Sciatic nerve (tissue), 2 donors: ENCODE measurements at regions not wholly inside any gene's neighbourhood (a gene's known extent, or its start where the extent isn't known, plus 50 kb on each side); places are given as distances from the start of the nearest gene placed in this dataset.

Experiments used
- ATAC-seq: fragments of 200-7000 bp; cut with Tn5 transposase; one replicate; pipeline ENCODE4 v1.9.1; 2020; ENCODE audit warnings: mild to moderate bottlenecking, moderate library complexity
- DNase-seq: peaks from one replicate; pipeline ENCODE4 v3.0.0-alpha.2; 2020; ENCODE audit warnings: low spot score
- intact Hi-C: fragments of 100-400 bp; cut with DNase I; formaldehyde crosslinking; loops from one replicate; pipeline ENCODE4 v1.14.2; 2022
- donor health status: DM: no; HTN: no; CAD: no.
- donor health status: DM: no; HTN: no; CAD: no.

- intact Hi-C loops, result no loop called here
- DNase-seq (no peak), ATAC-seq (peak; percentile 65)
Measured at GRCh38 chr3:188042466-188042865, 111.5 kb upstream of the LPP start.

DNA sequence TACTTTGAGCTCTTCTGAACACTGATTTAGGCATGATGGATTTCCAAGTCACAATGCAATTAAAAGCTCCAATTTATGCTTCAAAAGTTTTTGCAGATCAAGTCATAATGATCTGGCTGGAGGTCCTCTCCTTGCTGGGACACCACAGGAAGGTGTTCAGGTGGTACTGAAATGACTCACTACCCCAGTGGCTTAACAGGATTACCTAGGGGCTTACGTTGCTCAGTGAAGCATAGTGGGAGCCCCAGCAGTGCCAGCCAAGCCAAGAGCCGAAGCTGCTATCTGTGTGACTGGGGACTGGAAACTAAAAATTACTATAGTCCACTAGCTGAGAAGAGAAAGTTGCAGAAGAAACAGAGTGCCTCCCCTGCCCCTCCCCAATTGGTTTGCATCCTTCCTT lies 110.1 kb upstream of the LPP start:
- ATAC-seq (no peak), DNase-seq (no peak)
- intact Hi-C loops, result no loop called here

DNA sequence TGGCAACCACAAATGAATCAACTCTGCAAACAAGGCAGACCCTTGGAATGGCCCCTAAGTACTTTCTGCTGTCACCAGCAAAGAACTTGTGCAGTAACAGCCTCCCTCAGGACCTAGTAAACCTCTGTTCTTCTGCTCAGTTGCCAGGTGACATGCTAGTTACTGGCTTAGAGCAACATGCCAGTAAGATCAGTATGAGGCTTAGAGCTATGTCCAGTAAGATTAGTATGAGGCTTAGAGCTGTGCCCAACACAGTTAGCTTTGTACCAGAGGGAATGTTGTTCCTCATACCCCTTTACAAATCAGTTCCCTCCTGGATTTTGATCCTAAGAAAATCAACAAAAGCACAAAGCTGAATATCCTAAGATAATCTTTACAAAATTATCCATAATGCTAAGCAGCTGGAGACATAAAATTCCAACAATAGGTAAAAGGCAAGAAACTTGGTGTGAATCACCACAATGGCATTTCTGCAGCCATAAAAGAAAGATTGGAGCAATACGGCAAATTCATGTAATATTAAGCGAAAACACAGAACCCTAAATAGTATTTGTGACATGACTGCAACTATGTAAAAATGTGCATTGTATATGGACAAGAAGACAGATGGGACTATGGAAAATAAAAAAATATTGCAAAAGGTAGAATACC lies 107.3 kb upstream of the LPP start:
- intact Hi-C loops, result loop anchor here (5.0 kb wide), 1 partner anchor 901 kb away; no protein-coding TSS in a partner anchor
- DNase-seq (no peak), ATAC-seq (no peak)

GRCh38 chr3:188047536-188047935 lies 106.4 kb upstream of the LPP start:
- intact Hi-C loops, result loop anchor here (5.0 kb wide), 1 partner anchor 900 kb away; no protein-coding TSS in a partner anchor
- no peak for ATAC-seq
- no peak for DNase-seq

- intact Hi-C loops, result loop anchor here (5.0 kb wide), 1 partner anchor 897 kb away; no protein-coding TSS in a partner anchor
- no peak for ATAC-seq
- DNase-seq, result no peak
Measured at GRCh38 chr3:188049606-188050530, 104.1 kb upstream of the LPP start.

DNA sequence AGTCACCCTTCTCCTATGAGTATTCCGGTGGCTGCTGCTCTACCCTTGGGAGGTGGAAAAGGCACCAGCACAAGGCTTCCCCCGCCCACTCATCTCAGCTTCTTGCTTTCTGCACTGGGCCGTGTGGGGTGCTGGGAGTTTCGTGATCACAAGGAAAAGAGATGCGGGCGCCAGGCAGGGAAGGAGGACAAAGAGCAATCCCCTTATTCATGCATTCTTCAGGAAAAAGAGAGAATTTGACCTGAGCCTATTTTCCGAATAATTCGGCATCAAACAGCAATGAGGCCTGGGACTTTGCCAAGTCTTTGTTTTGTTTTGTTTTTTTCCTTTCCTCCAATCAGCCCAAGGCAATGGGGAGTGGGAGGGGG lies 102.2 kb upstream of the LPP start:
- peak; percentile 87 for DNase-seq
- peak; percentile 86 for ATAC-seq
- intact Hi-C loops, result no loop called here

DNA sequence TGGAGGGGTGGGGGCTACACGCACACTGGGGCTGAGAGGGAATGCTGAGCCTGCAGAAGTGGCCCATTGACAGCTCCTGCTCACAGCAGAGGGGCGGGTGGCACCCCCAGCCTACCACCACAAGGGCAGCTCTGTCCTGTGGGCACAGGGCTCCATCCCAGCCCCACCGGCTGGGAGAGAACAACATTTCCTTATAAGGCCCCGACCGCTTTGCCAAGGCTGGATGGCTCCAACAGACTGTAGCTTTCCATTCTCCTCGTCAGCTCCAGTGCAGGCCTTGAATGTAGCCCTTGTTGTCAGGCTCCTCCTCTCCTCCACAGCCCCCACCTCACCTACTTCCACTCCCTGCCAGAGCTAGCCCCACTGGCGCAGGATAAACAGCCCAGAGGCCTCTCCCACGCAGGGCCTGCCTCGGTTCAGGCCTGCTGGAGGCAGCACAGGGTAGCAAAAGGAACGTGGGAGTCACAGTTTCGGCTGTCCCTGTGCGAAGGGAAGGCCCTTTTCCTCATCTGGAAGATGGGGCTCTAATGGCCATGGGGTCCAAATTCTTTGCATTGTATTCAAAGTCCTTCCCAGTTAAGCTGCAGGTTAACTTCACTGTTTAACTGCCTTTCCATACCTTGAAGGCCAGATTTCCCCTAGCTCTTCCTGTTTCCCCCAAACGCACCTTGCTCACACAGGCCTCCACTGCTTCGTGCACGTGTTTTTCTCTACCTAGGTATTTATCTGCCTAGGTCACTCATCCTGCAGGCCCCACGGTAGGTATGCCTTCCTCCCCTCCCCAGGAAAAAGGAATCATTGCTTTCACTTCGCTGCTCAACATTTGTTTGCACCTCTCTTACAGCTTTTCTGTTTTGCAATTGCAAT lies 101.6 kb upstream of the LPP start:
- ATAC-seq (peak; percentile 97), DNase-seq (peak; percentile 93)
- intact Hi-C loops, result no loop called here

DNA sequence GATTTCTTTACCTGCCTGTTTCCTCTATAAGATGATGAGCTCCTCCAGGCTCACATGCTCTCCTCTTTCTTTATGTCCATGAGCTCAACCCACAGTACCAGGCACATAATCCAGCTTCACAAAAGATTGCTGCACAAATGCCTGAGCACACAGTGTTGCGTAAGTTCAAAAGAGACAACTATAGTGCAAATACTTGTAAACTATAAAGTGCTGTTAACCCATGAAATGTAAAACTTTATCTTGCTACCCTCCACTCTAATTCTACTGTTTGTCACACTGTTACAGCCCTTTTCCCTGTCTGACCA lies 101.0 kb upstream of the LPP start:
- ATAC-seq, result no peak

DNA sequence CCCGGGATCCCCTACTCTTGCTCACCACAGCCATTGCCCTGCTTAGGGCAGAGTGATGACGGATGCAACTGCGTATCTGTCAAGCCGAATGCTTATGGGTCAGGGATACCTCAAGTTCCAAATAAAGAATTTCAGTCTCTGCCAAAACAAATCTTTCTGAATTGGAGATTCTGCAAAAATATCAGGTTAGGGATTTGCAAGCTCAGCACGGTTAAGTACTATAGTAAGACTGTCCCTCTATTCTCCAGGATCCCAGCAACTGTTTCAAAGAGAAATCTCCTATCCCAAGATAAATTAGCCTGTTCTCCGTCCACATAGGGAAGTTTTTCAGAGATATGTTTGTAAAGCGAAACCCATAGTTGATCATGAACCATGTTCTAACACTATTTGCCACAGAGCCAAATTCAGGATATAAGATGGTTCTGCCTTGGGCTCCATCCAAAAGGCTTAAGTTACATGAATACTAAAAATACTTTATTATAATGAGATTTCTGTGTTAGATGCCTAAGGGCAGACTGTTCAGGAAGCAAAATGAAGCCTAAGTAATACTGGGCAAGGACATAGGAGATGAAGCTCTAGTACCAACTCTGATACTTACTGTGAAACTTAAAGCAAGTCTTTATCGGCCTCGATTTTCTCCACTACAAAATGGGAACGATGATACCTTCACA lies 100.1 kb upstream of the LPP start:
- no peak for ATAC-seq
- no peak for DNase-seq
- intact Hi-C loops, result no loop called here

More for the DNA sequence above, 101.0 kb upstream of the LPP start:
- DNase-seq, result no peak
- intact Hi-C loops, result no loop called here

GRCh38 chr3:188054541-188054940 lies 99.4 kb upstream of the LPP start:
- intact Hi-C loops, result no loop called here
- ATAC-seq (no peak), DNase-seq (no peak)

DNA sequence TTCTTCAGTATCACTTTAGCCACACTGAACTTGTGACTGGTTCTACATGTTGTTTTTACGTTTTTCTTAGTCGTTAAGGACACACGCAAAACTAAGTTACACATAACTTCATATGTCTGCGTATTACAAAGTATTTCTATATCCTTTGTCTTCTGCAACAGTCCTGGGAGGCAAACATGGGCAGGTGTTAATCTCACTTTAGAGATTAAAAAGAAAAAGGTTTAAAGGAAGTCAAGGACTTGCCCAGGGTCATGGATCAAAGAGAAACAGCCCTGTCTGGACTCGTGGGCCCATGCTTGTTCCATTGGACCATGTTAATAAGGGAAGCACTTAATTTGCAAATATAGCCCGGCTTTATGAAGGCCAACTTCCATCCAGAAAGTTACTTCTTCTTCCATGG lies 98.6 kb upstream of the LPP start:
- DNase-seq, result no peak
- no peak for ATAC-seq
- intact Hi-C loops, result no loop called here

- DNase-seq, result no peak
- intact Hi-C loops, result no loop called here
- ATAC-seq, result no peak
Measured at GRCh38 chr3:188057124-188057523, 96.8 kb upstream of the LPP start.

- no peak for DNase-seq
- intact Hi-C loops, result no loop called here
- no peak for ATAC-seq
Measured at GRCh38 chr3:188058569-188059184, 95.3 kb upstream of the LPP start.

DNA sequence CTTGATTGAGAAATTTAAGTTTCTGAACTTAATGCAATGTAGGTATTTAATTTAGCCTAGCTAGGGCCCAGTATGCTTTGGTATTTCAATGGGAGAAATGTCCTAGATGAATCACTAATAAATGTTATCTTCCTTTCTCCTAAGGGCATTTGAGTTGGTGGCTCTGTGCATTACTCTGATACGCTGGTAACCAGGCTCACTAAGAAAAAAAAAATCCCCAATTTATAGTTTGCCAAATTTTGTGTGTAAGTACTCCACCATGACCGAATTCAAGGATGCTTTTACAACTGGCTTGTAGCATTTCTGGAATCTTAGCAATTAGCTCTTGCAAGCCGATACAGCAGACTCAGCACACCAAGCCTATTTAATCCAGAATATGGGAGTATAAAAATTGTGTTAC lies 94.6 kb upstream of the LPP start:
- no peak for ATAC-seq
- no peak for DNase-seq
- intact Hi-C loops, result no loop called here

DNA sequence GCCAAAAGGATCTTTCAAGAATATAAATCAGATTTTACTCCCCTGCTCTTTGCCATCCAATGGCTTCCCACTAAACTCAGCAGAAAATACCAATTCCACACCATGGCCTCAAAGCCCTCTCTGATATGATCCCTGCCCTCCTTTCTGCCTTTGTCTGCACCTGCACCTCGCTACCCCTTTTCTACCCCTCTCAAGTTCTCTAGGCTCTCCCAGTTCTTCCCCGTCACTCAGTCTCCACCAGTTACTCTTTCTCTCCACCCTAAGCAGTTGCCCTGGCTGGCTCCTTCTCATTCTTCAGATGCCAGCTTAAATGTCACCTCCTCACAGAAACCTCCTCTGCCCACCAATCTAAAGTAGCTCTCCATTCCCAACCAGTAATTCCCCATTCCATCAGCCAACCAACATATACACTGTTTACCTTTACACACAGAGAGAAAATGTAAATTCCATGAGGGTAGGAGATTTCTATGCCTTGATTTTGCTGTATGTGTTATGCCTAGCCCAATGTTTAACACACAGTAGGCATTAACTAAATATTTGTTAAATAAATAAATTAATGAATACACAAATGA lies 93.6 kb upstream of the LPP start:
- intact Hi-C loops, result no loop called here
- no peak for DNase-seq
- ATAC-seq, result no peak

DNA sequence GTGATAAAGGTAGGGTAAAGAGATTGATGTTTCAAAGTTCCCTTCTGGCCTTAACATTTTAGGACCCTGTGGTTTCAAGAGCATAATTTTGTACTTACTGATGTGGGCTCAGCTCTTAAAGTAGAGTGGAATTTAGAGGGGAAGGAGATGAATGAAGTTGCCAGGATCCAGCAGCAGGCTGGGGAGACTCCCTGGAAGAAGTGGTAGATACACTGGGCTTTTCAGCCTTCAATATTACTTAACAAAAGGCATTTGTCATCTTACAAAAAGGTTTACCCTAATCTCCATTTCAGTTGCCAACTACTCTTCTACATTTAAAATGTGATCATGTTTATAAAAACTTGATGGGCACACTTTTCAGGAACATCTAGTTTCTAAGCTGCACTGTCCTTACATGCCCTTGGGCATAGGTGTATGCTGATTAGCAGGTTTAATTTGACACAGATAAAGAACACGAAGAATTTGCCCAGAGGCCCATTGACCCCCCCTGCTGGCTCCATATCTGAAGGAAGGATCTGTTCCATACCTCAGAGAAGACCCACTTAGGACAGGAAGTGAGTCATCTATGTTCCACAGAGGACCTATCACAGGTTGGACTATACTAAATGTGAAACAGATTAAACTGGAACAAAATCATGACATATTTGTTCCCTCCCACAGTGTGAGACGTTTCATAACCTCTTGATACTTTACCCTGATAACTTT lies 93.0 kb upstream of the LPP start:
- DNase-seq (no peak), ATAC-seq (peak; percentile 72)
- intact Hi-C loops, result no loop called here

- intact Hi-C loops, result no loop called here
- ATAC-seq (no peak), DNase-seq (no peak)
Measured at GRCh38 chr3:188062216-188062615, 91.7 kb upstream of the LPP start.
